ENCODE measurements at regions not wholly inside any gene's neighbourhood (a gene's known extent, or its start where the extent isn't known, plus 50 kb on each side); places are given as distances from the start of the nearest gene placed in this dataset.

DNA sequence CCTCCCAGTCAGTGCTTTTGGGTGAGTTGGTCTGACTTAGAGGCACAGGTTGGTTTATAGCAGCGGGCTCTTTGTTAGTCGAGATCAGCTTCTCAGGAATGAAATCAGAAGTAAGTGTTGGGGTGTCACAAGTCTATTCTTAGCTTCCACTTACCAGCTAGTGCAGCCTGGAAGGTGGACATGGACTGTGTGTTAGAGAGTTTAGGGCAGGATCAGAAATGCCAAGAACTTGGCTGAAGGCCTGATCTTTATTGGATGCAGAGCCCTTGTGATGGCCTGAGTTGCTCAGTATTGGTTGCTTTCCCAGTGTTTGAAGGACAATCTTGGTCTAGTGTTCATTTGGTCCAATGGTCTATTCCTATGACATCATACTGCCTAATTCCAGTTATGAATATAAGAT is 377.0 kb upstream of the USP24 start:
- Histone ChIP-seq H3K9ac (ENCODE audit: extremely low read depth, insufficient read length, low read length) (no peak overlapping the region), H3K79me2 (ENCODE audit: insufficient read depth, low read length) (no peaks in the 10 kb centered on the region), H2BK12ac (ENCODE audit: insufficient read length, low read depth, low read length) (no peak overlapping the region), H3K27ac (ENCODE audit: insufficient read length, low read depth, low read length) (no peak overlapping the region), H3K23me2 (ENCODE audit: insufficient read length, low read depth, low read length, poor library complexity, severe bottlenecking) (no peaks in the 10 kb centered on the region), H3K9me3 (ENCODE audit: control insufficient read depth, low read depth, low read length) (no peaks in the 10 kb centered on the region), H4K20me1 (ENCODE audit: control insufficient read depth, insufficient read depth, insufficient read length) (no peaks in the 10 kb centered on the region), H3K18ac (ENCODE audit: insufficient read length, low read depth, low read length) (no peak overlapping the region), H2BK15ac (ENCODE audit: low read depth, low read length) (no peak overlapping the region), H3K4me2 (ENCODE audit: insufficient read depth, insufficient read length, low read length) (no peak overlapping the region), H2BK120ac (ENCODE audit: low read depth, low read length, poor library complexity, severe bottlenecking) (no peak overlapping the region), H3K4ac (ENCODE audit: low read depth, low read length) (no peak overlapping the region), H2BK20ac (ENCODE audit: low read depth, low read length, poor library complexity, severe bottlenecking) (no peak overlapping the region), H3K79me1 (ENCODE audit: insufficient read depth, low read depth, low read length, poor library complexity, severe bottlenecking) (no peaks in the 10 kb centered on the region), H2BK5ac (ENCODE audit: insufficient read length, low read length) (no peak overlapping the region), H3K23ac (ENCODE audit: insufficient read length, low read depth, low read length) (no peak overlapping the region), H3K27me3 (ENCODE audit: insufficient read depth, low read length) (no peaks in the 10 kb centered on the region), H3T11ph (ENCODE audit: low read length) (no peak overlapping the region), H3K56ac (ENCODE audit: insufficient read length, low read depth, low read length) (no peak overlapping the region), H3K14ac (ENCODE audit: insufficient read depth, low read length) (no peak overlapping the region), H2AK5ac (ENCODE audit: insufficient read length, low read length) (no peak overlapping the region), H4K8ac (replicated peaks; ENCODE audit: insufficient read length, low read depth, low read length) (no peak overlapping the region), H2AFZ (ENCODE audit: low read length) (no peak overlapping the region), H4K5ac (ENCODE audit: insufficient read length, low read depth, low read length) (no peak overlapping the region), H3K4me1 (ENCODE audit: insufficient read depth, low read length) (no peaks in the 10 kb centered on the region), H4K91ac (ENCODE audit: insufficient read length, low read depth, low read length) (no peak overlapping the region)
- TF ChIP-seq, protein P1, sequence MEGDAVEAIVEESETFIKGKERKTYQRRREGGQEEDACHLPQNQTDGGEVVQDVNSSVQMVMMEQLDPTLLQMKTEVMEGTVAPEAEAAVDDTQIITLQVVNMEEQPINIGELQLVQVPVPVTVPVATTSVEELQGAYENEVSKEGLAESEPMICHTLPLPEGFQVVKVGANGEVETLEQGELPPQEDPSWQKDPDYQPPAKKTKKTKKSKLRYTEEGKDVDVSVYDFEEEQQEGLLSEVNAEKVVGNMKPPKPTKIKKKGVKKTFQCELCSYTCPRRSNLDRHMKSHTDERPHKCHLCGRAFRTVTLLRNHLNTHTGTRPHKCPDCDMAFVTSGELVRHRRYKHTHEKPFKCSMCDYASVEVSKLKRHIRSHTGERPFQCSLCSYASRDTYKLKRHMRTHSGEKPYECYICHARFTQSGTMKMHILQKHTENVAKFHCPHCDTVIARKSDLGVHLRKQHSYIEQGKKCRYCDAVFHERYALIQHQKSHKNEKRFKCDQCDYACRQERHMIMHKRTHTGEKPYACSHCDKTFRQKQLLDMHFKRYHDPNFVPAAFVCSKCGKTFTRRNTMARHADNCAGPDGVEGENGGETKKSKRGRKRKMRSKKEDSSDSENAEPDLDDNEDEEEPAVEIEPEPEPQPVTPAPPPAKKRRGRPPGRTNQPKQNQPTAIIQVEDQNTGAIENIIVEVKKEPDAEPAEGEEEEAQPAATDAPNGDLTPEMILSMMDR (conservative IDR thresholded peaks at IDR 0.05) = no peak
- Mint-ChIP-seq H3K36me3 (ENCODE audit: insufficient read depth in 1 of 3, low read depth in 3 of 3) (no peaks in the 10 kb centered on the region), H3K4me3 (no peak overlapping the region), H3K9me3 (peaks cover 6% of the 10 kb centered on the region in 2 experiments; a peak in 3 of 5 replicates), H3K27ac (no peak overlapping the region), H3K4me1 (peaks cover 3% of the 10 kb centered on the region in 2 experiments), H3K27me3 (ENCODE audit: low read depth) (peaks cover 4% of the 10 kb centered on the region)
- no CpG with 5 or more reads among the region's 2 CpGs for WGBS (ENCODE audit: extremely low coverage, insufficient read length, low lambda C conversion rate)
- DNase-seq = no peak

Data from H9 (cell line).